K562 (cell line): ENCODE measurements at regions not wholly inside any gene's neighbourhood (a gene's known extent, or its start where the extent isn't known, plus 50 kb on each side); places are given as distances from the start of the nearest gene placed in this dataset.

Experiments used
- CLOCK ChIP-seq: fragments of 250-450 bp; sonication (Bioruptor Pico); IDR thresholded peaks from 2 replicates; pipeline ENCODE4 v1.4.0; 2020; ENCODE audit warnings: mild to moderate bottlenecking, moderate library complexity, borderline replicate concordance
- DLX4 ChIP-seq: fragments of 250-450 bp; sonication (Bioruptor Pico); IDR thresholded peaks from 2 replicates; pipeline ENCODE4 v1.6.1; 2021; ENCODE audit warnings: mild to moderate bottlenecking
- E2F8 ChIP-seq: fragments of 450-650 bp; IDR thresholded peaks from 2 replicates; pipeline ENCODE4 v1.7.1; 2018; ENCODE audit warnings: mild to moderate bottlenecking, low read depth; ENCODE audit not compliant: partially characterized antibody
- IRF1 ChIP-seq: sonication (generic); formaldehyde crosslinking; IDR thresholded peaks from 2 replicates; pipeline ENCODE4 v1.8.0; 2022; ENCODE audit warnings: missing genetic modification reagents, mild to moderate bottlenecking, borderline replicate concordance
- SMARCB1 ChIP-seq: IDR thresholded peaks from 2 replicates; pipeline ENCODE4 v1.6.1; 2011; ENCODE audit warnings: improper control_type of control experiment, low read depth; ENCODE audit not compliant: insufficient read length
- SP1 ChIP-seq: sonication (generic); formaldehyde crosslinking; IDR thresholded peaks from 2 replicates; pipeline ENCODE4 v1.8.1; 2022; ENCODE audit warnings: mild to moderate bottlenecking, missing genetic modification reagents
- ZBTB49 ChIP-seq: sonication (generic); formaldehyde crosslinking; IDR thresholded peaks from 2 replicates; pipeline ENCODE4 v1.8.0; 2022; ENCODE audit warnings: missing genetic modification reagents, mild to moderate bottlenecking, borderline replicate concordance
- ZNF740 ChIP-seq, 3 experiments: fragments of 200-800 bp in 1 of 3; sonication (Bioruptor generic) in 1 of 3; sonication (generic) in 1 of 3; formaldehyde crosslinking in 1 of 3; IDR thresholded peaks; 2 replicates each; pipeline versions ENCODE4 v1.6.1 to v1.8.0; 2016 to 2022; ENCODE audit warnings: mild to moderate bottlenecking in 2 of 3, missing compliant biosample characterization in 2 of 3, missing genetic modification characterization in 2 of 3, missing genetic modification reagents in 1 of 3

GRCh38 chr3:72155391-72156064, 370.6 kb upstream of the PROK2 start (continued):
- TF ChIP-seq ZBTB49 (no peak), SMARCB1 (no peak), DLX4 (no peak), E2F8 (no peak), CLOCK (CRISPR knock-in tag) (no peak), SP1 (CRISPR knock-in tag) (0 out of 2 replicates have a peak, but pooled peaks have one; percentile 11), IRF1 (CRISPR knock-in tag) (no peak), ZNF740 (CRISPR knock-in tag; IDR thresholded peaks at IDR 0.05) (no peak), ZNF740 (tag; IDR thresholded peaks at IDR 0.05) (no peak)
